ENCODE measurements at regions not wholly inside any gene's neighbourhood (a gene's known extent, or its start where the extent isn't known, plus 50 kb on each side); places are given as distances from the start of the nearest gene placed in this dataset.

DNA sequence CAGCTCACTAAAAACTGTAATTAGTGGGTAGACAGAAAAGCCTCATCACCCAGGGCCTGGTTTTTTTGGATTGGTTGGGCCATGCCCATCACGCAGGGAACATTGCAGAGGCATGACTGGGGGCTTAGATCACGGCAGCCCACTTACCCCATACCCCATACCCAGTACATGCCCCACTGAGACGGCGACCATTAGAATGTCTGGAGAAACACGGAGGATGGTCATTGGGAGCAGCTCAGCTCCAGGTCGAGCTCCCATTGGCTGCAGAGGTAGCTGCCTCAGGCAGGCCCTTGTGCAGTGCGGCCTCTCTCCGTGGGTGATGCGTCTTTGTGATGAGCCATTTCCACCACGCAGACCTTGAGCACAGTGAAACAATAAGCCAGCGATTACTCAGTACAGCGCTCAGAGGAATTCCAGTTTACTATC, 204.0 kb downstream of the GADD45G start:
- Mint-ChIP-seq H3K27ac (ENCODE audit: low read depth, unreplicated experiment) (no peak overlapping the region), H3K4me3 (ENCODE audit: unreplicated experiment) (no peak overlapping the region), H3K4me1 (ENCODE audit: insufficient read depth, unreplicated experiment) (no peaks in the 10 kb centered on the region), H3K36me3 (ENCODE audit: insufficient read depth, unreplicated experiment) (no peaks in the 10 kb centered on the region), H3K9me3 (ENCODE audit: unreplicated experiment) (no peaks in the 10 kb centered on the region), H3K27me3 (ENCODE audit: insufficient read depth, unreplicated experiment) (peaks cover 31% of the 10 kb centered on the region)
- intact Hi-C loops (cut with micrococcal nuclease), result no loop called here
- no peak for DNase-seq (ENCODE audit: unreplicated experiment)
- POLR2A ChIA-PET, result no interaction called here
- BruUV-seq (replicated peaks), result no TSS peak
- CTCF ChIA-PET, result no interaction called here
- TF ChIP-seq, protein P1, sequence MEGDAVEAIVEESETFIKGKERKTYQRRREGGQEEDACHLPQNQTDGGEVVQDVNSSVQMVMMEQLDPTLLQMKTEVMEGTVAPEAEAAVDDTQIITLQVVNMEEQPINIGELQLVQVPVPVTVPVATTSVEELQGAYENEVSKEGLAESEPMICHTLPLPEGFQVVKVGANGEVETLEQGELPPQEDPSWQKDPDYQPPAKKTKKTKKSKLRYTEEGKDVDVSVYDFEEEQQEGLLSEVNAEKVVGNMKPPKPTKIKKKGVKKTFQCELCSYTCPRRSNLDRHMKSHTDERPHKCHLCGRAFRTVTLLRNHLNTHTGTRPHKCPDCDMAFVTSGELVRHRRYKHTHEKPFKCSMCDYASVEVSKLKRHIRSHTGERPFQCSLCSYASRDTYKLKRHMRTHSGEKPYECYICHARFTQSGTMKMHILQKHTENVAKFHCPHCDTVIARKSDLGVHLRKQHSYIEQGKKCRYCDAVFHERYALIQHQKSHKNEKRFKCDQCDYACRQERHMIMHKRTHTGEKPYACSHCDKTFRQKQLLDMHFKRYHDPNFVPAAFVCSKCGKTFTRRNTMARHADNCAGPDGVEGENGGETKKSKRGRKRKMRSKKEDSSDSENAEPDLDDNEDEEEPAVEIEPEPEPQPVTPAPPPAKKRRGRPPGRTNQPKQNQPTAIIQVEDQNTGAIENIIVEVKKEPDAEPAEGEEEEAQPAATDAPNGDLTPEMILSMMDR (IDR thresholded peaks at IDR 0.05; ENCODE audit: unreplicated experiment), result no peak

DNA sequence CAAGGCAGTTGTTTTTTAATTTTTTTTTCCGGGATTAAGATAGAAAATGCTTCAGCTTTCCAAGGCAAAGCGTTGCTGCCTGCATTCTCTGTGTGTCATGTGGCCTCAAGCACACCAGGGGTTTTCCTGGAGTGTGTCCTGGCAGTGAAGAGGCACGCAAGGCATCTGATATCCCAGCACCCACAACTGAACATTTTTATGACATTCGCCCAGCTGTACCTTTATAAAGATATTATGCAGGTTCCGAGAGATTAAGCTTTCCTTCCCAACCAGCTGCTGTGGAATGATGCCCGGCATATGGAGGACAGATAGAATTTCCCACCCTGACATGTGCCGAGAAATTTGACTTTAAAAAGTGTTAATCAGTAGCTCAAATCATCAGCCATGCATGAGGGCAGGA, 205.6 kb downstream of the GADD45G start:
- Mint-ChIP-seq H3K4me3 (ENCODE audit: unreplicated experiment) (no peak overlapping the region), H3K27me3 (ENCODE audit: insufficient read depth, unreplicated experiment) (peaks cover 31% of the 10 kb centered on the region), H3K27ac (ENCODE audit: low read depth, unreplicated experiment) (no peak overlapping the region), H3K36me3 (ENCODE audit: insufficient read depth, unreplicated experiment) (no peaks in the 10 kb centered on the region), H3K4me1 (ENCODE audit: insufficient read depth, unreplicated experiment) (no peaks in the 10 kb centered on the region), H3K9me3 (ENCODE audit: unreplicated experiment) (no peaks in the 10 kb centered on the region)
- intact Hi-C loops (cut with micrococcal nuclease), result loop anchor here (10.0 kb wide), 1 partner anchor 206 kb away; the partner anchor contains the start of gene GADD45G
- TF ChIP-seq, protein P1 (IDR thresholded peaks at IDR 0.05; ENCODE audit: unreplicated experiment), result no peak
- ChIA-PET POLR2A (interaction anchor here (0.6 kb wide), 1 partner anchor 115 kb away, joined by 3 read pairs; no protein-coding TSS in a partner anchor), CTCF (interaction anchor here (1.1 kb wide), 1 partner anchor 29 kb away, joined by 3 read pairs; no protein-coding TSS in a partner anchor)
- no peak for DNase-seq (ENCODE audit: unreplicated experiment)
- no TSS peak for BruUV-seq (replicated peaks)

DNA sequence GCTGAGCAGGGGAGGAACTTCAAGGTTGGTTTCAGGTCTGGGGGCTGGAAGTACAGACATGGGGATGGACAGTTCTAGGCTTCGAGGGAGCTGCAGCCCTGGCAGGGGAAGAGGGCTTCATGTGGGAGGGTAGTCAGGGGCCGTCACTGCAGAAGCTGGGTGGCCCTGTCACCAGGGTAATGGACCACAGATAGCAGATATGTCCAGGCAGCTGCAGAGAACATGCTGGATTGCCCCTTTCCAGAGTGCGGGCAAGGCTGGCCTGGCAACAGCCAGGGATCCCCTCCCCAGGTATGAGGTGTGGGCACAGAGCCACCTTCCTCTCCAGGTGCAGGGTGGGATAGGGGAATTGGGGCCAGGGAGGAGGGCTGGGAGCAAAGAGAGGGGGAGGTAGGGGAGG, 206.5 kb downstream of the GADD45G start:
- Mint-ChIP-seq H3K27me3 (ENCODE audit: insufficient read depth, unreplicated experiment) (peaks cover 31% of the 10 kb centered on the region), H3K36me3 (ENCODE audit: insufficient read depth, unreplicated experiment) (no peaks in the 10 kb centered on the region)
- BruUV-seq (replicated peaks), result no TSS peak

DNA sequence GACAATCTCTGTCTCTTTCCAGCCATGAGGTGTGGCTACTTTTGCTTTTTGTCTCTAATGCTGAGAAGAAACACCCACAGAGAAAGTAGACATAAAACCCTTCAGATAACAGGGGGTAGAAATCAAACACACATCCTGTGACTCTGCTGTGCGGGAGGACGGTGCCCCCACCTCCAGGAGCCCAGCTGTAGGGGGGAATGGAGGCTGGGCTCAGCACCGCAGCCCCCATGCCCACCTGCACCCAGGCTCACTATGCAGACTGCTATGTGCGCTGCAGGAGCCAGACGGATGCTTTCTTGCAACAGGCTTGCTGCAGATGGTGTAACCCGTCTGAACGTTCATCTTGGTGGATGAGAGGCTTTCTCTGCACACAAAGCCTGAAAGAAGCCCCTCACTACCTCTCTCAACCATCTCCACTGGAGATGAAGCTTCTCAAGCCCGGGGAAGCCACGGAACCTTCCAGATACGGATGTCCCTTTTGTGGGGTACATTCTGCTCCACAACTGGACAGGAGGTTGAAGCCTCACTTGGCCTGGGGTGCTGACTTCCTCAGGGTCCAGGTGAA, 207.2 kb downstream of the GADD45G start:
- BruUV-seq (replicated peaks), result no TSS peak
- Mint-ChIP-seq H3K4me1 (ENCODE audit: insufficient read depth, unreplicated experiment) (no peaks in the 10 kb centered on the region), H3K27ac (ENCODE audit: low read depth, unreplicated experiment) (no peak overlapping the region), H3K36me3 (ENCODE audit: insufficient read depth, unreplicated experiment) (no peaks in the 10 kb centered on the region), H3K27me3 (ENCODE audit: insufficient read depth, unreplicated experiment) (peaks cover 31% of the 10 kb centered on the region), H3K9me3 (ENCODE audit: unreplicated experiment) (no peaks in the 10 kb centered on the region), H3K4me3 (ENCODE audit: unreplicated experiment) (no peak overlapping the region)
- POLR2A ChIA-PET, result no interaction called here
- intact Hi-C loops (cut with micrococcal nuclease), result loop anchor here (10.0 kb wide), 1 partner anchor 207 kb away; the partner anchor contains the start of gene GADD45G
- DNase-seq (ENCODE audit: unreplicated experiment), result no peak
- TF ChIP-seq, protein P1 (IDR thresholded peaks at IDR 0.05; ENCODE audit: unreplicated experiment), result no peak
- CTCF ChIA-PET, result no interaction called here

More for the DNA sequence above, 206.5 kb downstream of the GADD45G start:
- ChIA-PET POLR2A (no interaction called here), CTCF (no interaction called here)
- intact Hi-C loops (cut with micrococcal nuclease), result loop anchor here (10.0 kb wide), 1 partner anchor 207 kb away; the partner anchor contains the start of gene GADD45G
- DNase-seq (ENCODE audit: unreplicated experiment), result no peak
- TF ChIP-seq, protein P1 (IDR thresholded peaks at IDR 0.05; ENCODE audit: unreplicated experiment), result no peak
- H3K27ac Mint-ChIP-seq (ENCODE audit: low read depth, unreplicated experiment), result no peak overlapping the region
- no peak overlapping the region for H3K4me3 Mint-ChIP-seq (ENCODE audit: unreplicated experiment)
- H3K4me1 Mint-ChIP-seq (ENCODE audit: insufficient read depth, unreplicated experiment), result no peaks in the 10 kb centered on the region
- no peaks in the 10 kb centered on the region for H3K9me3 Mint-ChIP-seq (ENCODE audit: unreplicated experiment)

Data from MCF 10A (cell line).